Aorta (tissue), 5 donors: ENCODE measurements at regions not wholly inside any gene's neighbourhood (a gene's known extent, or its start where the extent isn't known, plus 50 kb on each side); places are given as distances from the start of the nearest gene placed in this dataset.

ENCODE experiments used
- ATAC-seq: fragments of 200-7000 bp; cut with Tn5 transposase; one replicate; pipeline ENCODE4 v1.9.1; 2022; ENCODE audit warnings: moderate library complexity; ENCODE audit not compliant: low FRiP score
- DNase-seq, 2 donors: peaks; one replicate each; pipeline ENCODE4 v3.0.0-alpha.2; 2020
- H3K27ac ChIP-seq, 2 donors: one replicate each; pipeline ENCODE4 v1.5.1; 2013; ENCODE audit warnings: low read length in 2 of 2, mild to moderate bottlenecking in 2 of 2, moderate library complexity in 2 of 2, control low read depth in 1 of 2, inconsistent platforms in 1 of 2, low read depth in 1 of 2
- H3K27me3 ChIP-seq, 2 donors: one replicate each; pipeline ENCODE4 v1.6.1; 2013; ENCODE audit warnings: control low read depth in 1 of 2, low read length in 1 of 2, mild to moderate bottlenecking in 1 of 2, moderate library complexity in 1 of 2; ENCODE audit not compliant: insufficient read depth in 2 of 2, control insufficient read depth in 1 of 2
- H3K36me3 ChIP-seq, 2 donors: one replicate each; pipeline ENCODE4 v1.6.1; 2013; ENCODE audit warnings: control low read depth in 1 of 2, low read length in 1 of 2, mild to moderate bottlenecking in 1 of 2; ENCODE audit not compliant: insufficient read depth in 2 of 2, control insufficient read depth in 1 of 2
- H3K4me1 ChIP-seq, 2 donors: one replicate each; pipeline ENCODE4 v1.6.1; 2013; ENCODE audit warnings: low read length in 2 of 2, control low read depth in 1 of 2, mild to moderate bottlenecking in 1 of 2, moderate library complexity in 1 of 2; ENCODE audit not compliant: insufficient read depth in 2 of 2, control insufficient read depth in 1 of 2
- H3K4me3 ChIP-seq, 2 donors: one replicate each; pipeline ENCODE4 v1.5.1; 2013; ENCODE audit warnings: low read length in 2 of 2, control low read depth in 1 of 2, mild to moderate bottlenecking in 1 of 2
- H3K9me3 ChIP-seq: one replicate; pipeline ENCODE4 v1.6.1; 2013; ENCODE audit warnings: mild to moderate bottlenecking, low read length; ENCODE audit not compliant: control insufficient read depth
- WGBS, 2 donors: extraction: QIAGEN DNeasy Blood & Tissue Kit; methylation state at CpG; one replicate each; pipeline ENCODE4 v1.1.7; 2013; 5-methylcytosine and 5-hydroxymethylcytosine counted together
- intact Hi-C, 2 donors: fragments of 100-400 bp; cut with DNase I; formaldehyde crosslinking; loops; one replicate each; pipeline versions ENCODE4 v1.14.2 to v1.15.0; 2022
- donor health status: healthy with polysubstance abuse.
- donor health status: Bipolar disorder and iron deficiency.
- donor health status: DM: no; HTN: no; CAD: no.
- donor health status: DM: no; HTN: no; CAD: no.
- donor health status: DM: yes; HTN: yes; CAD: no.

DNA sequence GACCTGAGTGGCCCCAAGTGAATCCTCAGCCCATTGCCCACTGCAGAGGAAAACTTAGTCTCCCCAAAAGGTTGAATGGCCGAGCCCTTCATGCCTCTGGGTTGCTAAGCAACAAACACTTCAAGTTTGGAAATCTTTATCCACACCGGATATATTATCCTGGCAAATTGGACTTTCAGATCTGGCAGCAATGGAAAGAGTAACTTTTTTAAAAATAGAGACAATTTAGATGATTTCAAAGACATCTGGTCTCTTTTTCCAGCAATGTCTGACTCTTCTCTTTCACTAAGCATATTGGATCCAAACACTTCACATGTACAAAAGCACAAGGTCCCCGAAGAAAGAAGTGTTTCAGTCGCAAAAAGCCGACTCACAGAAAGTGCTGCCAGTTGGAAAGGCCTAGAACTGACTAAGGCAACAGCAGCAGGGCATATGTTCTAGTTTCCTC, 505.3 kb downstream of the SOX6 start:
- intact Hi-C loops, result no loop called here
- no peaks in the 10 kb centered on the region for H3K36me3 ChIP-seq
- H3K27ac ChIP-seq, result peak overlapping the region in 1 of 2 donors; percentile 56
- ATAC-seq (peak; percentile 48), DNase-seq (no peak)
- 8 to 10% methylated on average over 5 of the region's 5 CpGs for WGBS, 2 donors
- H3K4me3 ChIP-seq, result no peak overlapping the region
- no peaks in the 10 kb centered on the region for H3K27me3 ChIP-seq
- H3K4me1 ChIP-seq, result no peaks in the 10 kb centered on the region
- H3K9me3 ChIP-seq, result no peaks in the 10 kb centered on the region

DNA sequence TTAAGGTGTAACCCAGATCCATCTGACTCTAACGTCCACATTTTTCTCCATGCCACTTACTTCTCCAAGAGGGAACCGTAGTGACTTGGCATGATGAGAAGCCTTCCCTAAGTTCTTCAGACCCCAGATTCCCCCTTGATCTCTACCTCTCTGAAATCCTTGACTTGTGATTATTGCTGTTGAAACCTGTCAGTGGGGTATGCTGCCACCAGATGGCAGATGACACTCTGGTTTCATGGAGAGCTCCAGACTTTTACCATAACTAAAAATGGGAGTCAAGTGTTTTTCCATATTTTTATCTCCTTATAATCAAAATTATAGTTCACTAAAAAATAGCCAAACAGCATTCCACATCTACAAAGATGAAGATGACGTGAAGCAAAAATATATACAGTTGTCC, 504.2 kb downstream of the SOX6 start:
- ATAC-seq (no peak), DNase-seq (no peak)
- 74 to 79% methylated on average over 3 of the region's 3 CpGs for WGBS, 2 donors
- intact Hi-C loops, result no loop called here
- no peak overlapping the region for H3K27ac ChIP-seq
- no peaks in the 10 kb centered on the region for H3K9me3 ChIP-seq
- H3K36me3 ChIP-seq, result no peaks in the 10 kb centered on the region
- no peaks in the 10 kb centered on the region for H3K27me3 ChIP-seq
- no peak overlapping the region for H3K4me3 ChIP-seq
- H3K4me1 ChIP-seq, result no peaks in the 10 kb centered on the region

DNA sequence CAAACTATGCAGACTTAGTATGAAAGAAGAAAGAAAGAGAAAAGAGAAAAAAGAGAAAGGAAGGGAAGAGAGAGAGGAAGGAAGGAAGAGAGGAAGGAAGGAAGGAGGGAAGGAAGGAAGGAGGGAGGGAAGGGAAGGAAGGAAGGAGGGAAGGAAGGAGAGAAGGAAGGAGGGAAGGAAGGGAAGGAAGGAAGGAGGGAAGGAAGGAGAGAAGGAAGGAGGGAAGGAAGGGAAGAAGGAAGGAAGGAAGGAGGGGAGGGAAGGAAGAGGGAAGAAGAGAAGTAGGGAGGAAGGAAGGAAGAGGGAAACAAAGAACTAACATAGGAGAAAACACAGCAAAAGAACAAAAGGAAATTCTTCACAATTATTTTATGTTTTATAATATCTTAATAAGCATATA, 502.1 kb downstream of the SOX6 start:
- Histone ChIP-seq H3K4me1 (no peaks in the 10 kb centered on the region), H3K27ac (no peak overlapping the region), H3K9me3 (no peaks in the 10 kb centered on the region), H3K27me3 (no peaks in the 10 kb centered on the region), H3K4me3 (no peak overlapping the region), H3K36me3 (no peaks in the 10 kb centered on the region)
- intact Hi-C loops, result no loop called here
- DNase-seq, result no peak
- ATAC-seq, result no peak

DNA sequence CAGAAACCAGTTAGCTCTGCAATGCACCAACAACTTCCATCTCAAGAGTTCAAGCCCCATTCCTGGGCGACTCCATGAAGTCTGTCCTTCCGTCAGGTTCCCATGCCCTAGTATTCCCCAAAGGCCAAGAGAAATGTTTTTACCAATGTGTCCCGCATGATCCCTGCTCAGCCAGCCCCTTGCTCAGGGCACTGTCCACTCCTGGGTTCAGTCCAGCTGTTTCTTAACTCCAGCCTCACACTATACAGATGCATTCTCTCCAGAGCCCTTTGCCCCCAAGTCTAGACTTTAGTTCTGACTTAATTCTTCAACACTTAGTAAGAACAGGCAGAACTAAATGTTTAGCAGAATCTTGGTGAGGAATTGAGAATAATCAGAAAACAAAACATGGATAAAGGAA, 497.5 kb downstream of the SOX6 start:
- H3K9me3 ChIP-seq, result no peaks in the 10 kb centered on the region
- 79 to 80% methylated on average over 3 of the region's 3 CpGs for WGBS, 2 donors
- no peaks in the 10 kb centered on the region for H3K27me3 ChIP-seq
- no peak for DNase-seq
- H3K27ac ChIP-seq, result no peak overlapping the region
- intact Hi-C loops, result no loop called here
- H3K36me3 ChIP-seq, result no peaks in the 10 kb centered on the region
- no peak overlapping the region for H3K4me3 ChIP-seq
- ATAC-seq, result no peak
- no peaks in the 10 kb centered on the region for H3K4me1 ChIP-seq

DNA sequence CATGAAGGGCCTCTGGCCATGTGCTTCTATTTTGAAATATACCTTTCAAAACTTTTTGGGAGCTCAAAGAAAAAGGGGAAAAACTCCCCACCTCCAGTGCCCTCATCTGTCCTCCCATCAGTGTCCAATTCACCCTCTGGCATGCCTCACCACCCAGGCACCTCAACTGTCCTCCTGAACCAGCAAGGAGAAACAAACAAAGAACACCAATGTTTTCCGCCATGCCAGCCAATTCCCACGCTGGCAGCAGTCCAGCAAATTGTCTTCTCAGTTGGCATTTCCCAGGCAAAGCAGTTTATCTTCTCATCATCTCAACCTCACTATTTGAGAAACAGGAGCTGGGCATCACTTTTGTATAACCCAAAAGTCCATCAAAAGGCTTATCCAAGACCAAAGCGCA, 496.9 kb downstream of the SOX6 start:
- Histone ChIP-seq H3K27ac (no peak overlapping the region), H3K4me1 (no peaks in the 10 kb centered on the region), H3K4me3 (no peak overlapping the region), H3K9me3 (no peaks in the 10 kb centered on the region), H3K27me3 (no peaks in the 10 kb centered on the region), H3K36me3 (no peaks in the 10 kb centered on the region)
- ATAC-seq (no peak), DNase-seq (no peak)
- WGBS, 2 donors, result 77 to 82% methylated on average over 3 of the region's 3 CpGs
- intact Hi-C loops, result no loop called here

DNA sequence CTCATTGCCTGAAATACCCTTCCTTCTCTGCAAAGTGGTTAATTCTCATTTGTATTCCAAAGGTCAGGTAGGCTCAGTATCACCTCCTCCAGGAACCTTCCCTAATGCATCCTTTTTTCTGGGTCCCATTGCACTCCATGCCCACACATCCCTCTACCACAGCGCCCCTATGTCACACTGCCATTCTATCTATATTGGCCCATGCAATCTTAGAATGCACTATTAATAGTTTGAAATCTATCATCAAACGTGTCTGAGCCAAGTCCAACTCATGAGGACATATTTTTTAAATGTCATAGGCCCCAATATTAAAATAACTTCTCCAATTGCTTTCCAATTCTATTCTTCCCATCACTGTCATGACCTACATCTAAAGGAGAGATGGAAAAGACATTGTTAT, 495.1 kb downstream of the SOX6 start:
- no peak overlapping the region for H3K4me3 ChIP-seq
- intact Hi-C loops, result no loop called here
- DNase-seq (no peak), ATAC-seq (no peak)
- no peaks in the 10 kb centered on the region for H3K36me3 ChIP-seq
- WGBS, 2 donors, result 33 to 56% methylated on average over 2 of the region's 2 CpGs
- no peaks in the 10 kb centered on the region for H3K27me3 ChIP-seq
- H3K27ac ChIP-seq, result no peak overlapping the region
- no peaks in the 10 kb centered on the region for H3K9me3 ChIP-seq
- no peaks in the 10 kb centered on the region for H3K4me1 ChIP-seq

DNA sequence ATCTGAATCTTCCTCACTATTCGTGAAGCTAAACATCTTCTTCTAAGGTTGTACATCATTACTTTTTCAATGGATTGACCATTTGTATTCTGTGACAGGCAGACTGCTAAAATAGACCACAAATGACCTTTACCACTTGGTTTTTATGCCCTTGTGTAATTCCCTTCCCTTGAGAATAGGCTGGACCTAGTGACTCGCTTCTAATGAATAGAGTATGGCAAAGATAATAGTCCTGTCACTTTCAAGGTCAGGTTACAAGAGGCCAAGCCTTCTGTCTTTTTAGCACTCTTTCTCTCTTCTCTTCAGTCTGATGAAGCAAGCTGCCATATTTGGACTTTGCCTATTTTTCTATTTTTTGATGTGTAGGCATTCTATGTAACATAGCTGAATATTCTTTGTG, 492.9 kb downstream of the SOX6 start:
- 76 to 80% methylated on average over 2 of the region's 2 CpGs for WGBS, 2 donors
- H3K9me3 ChIP-seq, result no peaks in the 10 kb centered on the region
- no peak overlapping the region for H3K27ac ChIP-seq
- H3K4me3 ChIP-seq, result no peak overlapping the region
- ATAC-seq (no peak), DNase-seq (no peak)
- no peaks in the 10 kb centered on the region for H3K27me3 ChIP-seq
- H3K4me1 ChIP-seq, result no peaks in the 10 kb centered on the region
- H3K36me3 ChIP-seq, result no peaks in the 10 kb centered on the region
- intact Hi-C loops, result no loop called here

DNA sequence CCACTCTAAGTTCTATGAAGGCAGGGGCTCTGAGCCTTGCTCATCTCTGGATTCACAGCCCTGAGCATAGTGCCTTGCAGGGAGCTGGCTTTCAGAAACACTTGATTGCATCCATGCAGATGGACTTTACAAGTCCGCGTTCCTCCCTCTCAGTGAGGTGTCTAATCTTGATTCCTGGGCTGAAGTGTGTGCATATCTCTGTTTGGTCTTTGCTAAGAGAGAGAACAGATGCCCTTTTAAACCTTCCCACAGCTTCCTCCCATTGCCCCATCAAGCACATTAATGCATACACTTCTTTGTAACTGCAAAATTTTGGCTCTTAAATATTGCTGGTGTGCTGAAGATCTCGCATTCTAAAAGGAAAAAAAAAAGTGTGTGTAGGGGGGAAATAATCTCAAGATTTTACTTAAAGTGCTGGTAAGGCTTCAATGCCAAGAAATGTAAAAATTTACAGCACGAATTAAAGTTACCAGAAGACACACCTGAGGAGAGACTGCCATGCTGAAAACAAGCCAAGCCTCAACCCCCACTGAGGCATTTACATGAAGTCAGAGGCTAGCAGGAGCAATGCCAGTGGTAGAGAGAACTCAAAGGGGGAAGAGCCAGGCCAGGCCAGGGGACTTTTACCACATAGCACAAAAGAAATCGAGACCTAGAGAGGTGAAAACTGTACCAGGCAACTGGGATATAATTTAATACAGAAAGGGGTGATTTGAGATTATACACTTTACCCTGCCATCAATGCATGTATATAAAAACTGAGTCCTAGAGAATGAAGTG, 492.1 kb downstream of the SOX6 start:
- no peaks in the 10 kb centered on the region for H3K9me3 ChIP-seq
- H3K27me3 ChIP-seq, result no peaks in the 10 kb centered on the region
- no peaks in the 10 kb centered on the region for H3K36me3 ChIP-seq
- WGBS, 2 donors, result 82 to 89% methylated on average over 5 of the region's 5 CpGs
- DNase-seq (no peak), ATAC-seq (no peak)
- H3K27ac ChIP-seq, result no peak overlapping the region
- H3K4me3 ChIP-seq, result no peak overlapping the region
- intact Hi-C loops, result no loop called here
- H3K4me1 ChIP-seq, result no peaks in the 10 kb centered on the region

DNA sequence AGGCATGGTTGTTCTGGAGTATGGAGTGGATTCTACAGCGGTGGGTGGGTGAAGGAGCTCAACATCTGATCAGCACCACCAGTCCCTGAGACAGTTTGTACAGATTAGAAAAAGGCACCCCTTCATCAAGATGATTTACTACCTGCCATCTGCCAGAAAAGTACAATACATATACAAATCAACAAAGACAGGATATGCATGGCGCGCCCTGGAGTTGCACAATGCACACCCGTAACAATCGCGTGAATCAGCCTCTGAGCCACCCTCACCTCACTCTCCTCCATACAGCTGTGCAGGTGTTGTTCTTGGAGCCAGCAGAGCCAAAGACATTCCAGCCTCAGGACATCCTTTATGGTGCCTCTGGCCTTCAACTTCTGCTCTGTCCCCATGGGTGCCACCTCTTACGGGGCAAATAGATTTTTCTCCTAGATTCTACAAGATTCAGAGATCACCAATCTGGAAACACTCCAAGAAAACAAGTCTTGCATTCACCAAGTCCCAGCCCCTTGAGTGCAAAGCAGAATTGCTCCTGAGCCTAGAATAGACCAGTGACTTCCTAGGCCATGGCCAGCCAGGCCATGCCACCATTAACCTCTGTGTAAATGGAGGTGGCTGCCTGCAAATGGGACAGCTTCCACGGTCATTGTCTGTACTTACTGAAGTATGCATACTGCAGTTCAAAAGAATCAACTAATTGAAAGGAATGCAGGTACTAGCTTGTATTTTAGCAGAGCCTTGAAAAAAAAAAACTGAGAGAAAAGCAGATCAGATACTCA, 490.9 kb downstream of the SOX6 start:
- Histone ChIP-seq H3K4me1 (no peaks in the 10 kb centered on the region), H3K27me3 (no peaks in the 10 kb centered on the region), H3K27ac (no peak overlapping the region), H3K36me3 (no peaks in the 10 kb centered on the region), H3K9me3 (no peaks in the 10 kb centered on the region), H3K4me3 (no peak overlapping the region)
- 97% methylated on average over 8 of the region's 8 CpGs for WGBS, 2 donors
- intact Hi-C loops, result no loop called here
- ATAC-seq (no peak), DNase-seq (no peak)
